Lower lobe of right lung (tissue), 2 donors: ENCODE measurements at regions not wholly inside any gene's neighbourhood (a gene's known extent, or its start where the extent isn't known, plus 50 kb on each side); places are given as distances from the start of the nearest gene placed in this dataset.

Source experiments
- ATAC-seq, 2 donors: fragments of 200-7000 bp; cut with Tn5 transposase; one replicate each; pipeline ENCODE4 v1.9.1; 2020 to 2022; ENCODE audit warnings: mild to moderate bottlenecking in 2 of 2, moderate library complexity in 2 of 2
- DNase-seq: peaks from one replicate; pipeline ENCODE4 v3.0.0-alpha.2; 2020
- H3K27ac ChIP-seq: fragments of 200-600 bp; one replicate; pipeline ENCODE4 v1.8.0; 2022
- H3K27me3 ChIP-seq: fragments of 200-600 bp; one replicate; pipeline ENCODE4 v1.8.0; 2022; ENCODE audit warnings: low read depth
- H3K36me3 ChIP-seq: fragments of 200-600 bp; one replicate; pipeline ENCODE4 v1.8.0; 2022; ENCODE audit warnings: mild to moderate bottlenecking
- H3K4me1 ChIP-seq: fragments of 200-600 bp; one replicate; pipeline ENCODE4 v1.8.0; 2022
- H3K4me3 ChIP-seq: fragments of 200-600 bp; one replicate; pipeline ENCODE4 v1.8.0; 2022; ENCODE audit warnings: mild to moderate bottlenecking
- H3K9me3 ChIP-seq: fragments of 200-600 bp; one replicate; pipeline ENCODE4 v1.8.0; 2022
- CTCF ChIP-seq: fragments of 200-600 bp; IDR thresholded peaks from one replicate; pipeline ENCODE4 v1.8.0; 2022; ENCODE audit warnings: antibody characterized with exemption, mild to moderate bottlenecking
- intact Hi-C: fragments of 100-400 bp; cut with DNase I; formaldehyde crosslinking; loops from one replicate; pipeline ENCODE4 v1.11.0; 2022
- donor health status: DM: no; HTN: yes; CAD: no; lungs with severe emphysema.

GRCh38 chr4:144565527-144566195 is 80.3 kb upstream of the HHIP start:
- Histone ChIP-seq H3K4me1 (no peaks in the 10 kb centered on the region), H3K36me3 (no peaks in the 10 kb centered on the region), H3K9me3 (no peaks in the 10 kb centered on the region), H3K27ac (no peak overlapping the region), H3K27me3 (no peaks in the 10 kb centered on the region), H3K4me3 (no peak overlapping the region)
- ATAC-seq: no peak
- no peak for TF ChIP-seq CTCF
- intact Hi-C loops: no loop called here
- DNase-seq: no peak

DNA sequence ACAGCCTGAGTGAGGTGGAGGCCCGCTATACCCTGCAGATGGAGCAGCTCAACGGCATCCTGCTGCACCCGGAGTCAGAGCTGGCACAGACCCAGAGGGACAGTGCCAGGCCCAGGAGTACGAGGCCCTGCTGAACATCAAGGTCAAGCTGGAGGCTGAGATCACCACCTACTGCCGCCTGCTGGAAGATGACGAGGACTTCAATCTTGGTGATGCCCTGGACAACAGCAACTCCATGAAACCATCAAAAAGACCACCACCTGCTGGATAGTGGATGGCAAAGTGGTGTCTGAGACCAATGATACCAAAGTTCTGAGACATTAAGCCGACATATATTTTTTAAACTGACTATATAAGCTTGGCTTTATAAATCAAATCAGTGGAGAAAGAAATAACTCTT is 73.3 kb upstream of the HHIP start:
- H3K4me1 ChIP-seq: no peaks in the 10 kb centered on the region
- no peaks in the 10 kb centered on the region for H3K36me3 ChIP-seq
- H3K9me3 ChIP-seq: no peaks in the 10 kb centered on the region
- H3K4me3 ChIP-seq: no peak overlapping the region
- intact Hi-C loops: no loop called here
- H3K27ac ChIP-seq: no peak overlapping the region
- DNase-seq (no peak), ATAC-seq (no peak)
- no peaks in the 10 kb centered on the region for H3K27me3 ChIP-seq
- TF ChIP-seq CTCF: no peak

GRCh38 chr4:144574000-144574399 is 72.0 kb upstream of the HHIP start:
- Histone ChIP-seq H3K4me1 (no peaks in the 10 kb centered on the region), H3K4me3 (no peak overlapping the region), H3K27ac (no peak overlapping the region), H3K36me3 (no peaks in the 10 kb centered on the region), H3K9me3 (no peaks in the 10 kb centered on the region), H3K27me3 (no peaks in the 10 kb centered on the region)
- ATAC-seq (no peak), DNase-seq (no peak)
- intact Hi-C loops: no loop called here
- TF ChIP-seq CTCF: no peak

DNA sequence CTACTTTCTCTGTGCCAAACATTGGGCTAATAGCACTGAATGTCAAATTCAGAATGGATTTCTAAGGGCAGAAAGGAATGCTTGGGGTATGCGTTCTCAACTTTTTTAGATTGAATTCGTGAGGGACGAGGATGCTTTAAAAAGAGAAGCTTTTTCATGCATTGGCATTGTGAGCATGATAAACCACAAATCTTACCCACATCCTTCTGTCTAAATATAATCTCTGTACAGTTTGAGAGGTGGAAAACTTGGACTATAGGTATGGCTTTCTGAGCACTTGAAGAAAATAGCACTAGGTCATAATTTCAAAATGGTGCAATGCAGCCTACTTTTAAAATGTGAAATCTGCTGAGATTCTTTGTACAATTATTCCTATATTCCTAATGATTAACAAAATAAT is 71.4 kb upstream of the HHIP start:
- no peak for DNase-seq
- intact Hi-C loops: no loop called here

GRCh38 chr4:144575181-144575580 is 70.8 kb upstream of the HHIP start:
- TF ChIP-seq CTCF: no peak
- no peak for DNase-seq
- Histone ChIP-seq H3K27me3 (no peaks in the 10 kb centered on the region), H3K4me1 (no peaks in the 10 kb centered on the region), H3K4me3 (no peak overlapping the region), H3K9me3 (no peaks in the 10 kb centered on the region), H3K27ac (no peak overlapping the region), H3K36me3 (no peaks in the 10 kb centered on the region)
- intact Hi-C loops: no loop called here
- ATAC-seq: peak; percentile 55 to 80

More for the DNA sequence above, 71.4 kb upstream of the HHIP start:
- ATAC-seq: no peak
- Histone ChIP-seq H3K9me3 (no peaks in the 10 kb centered on the region), H3K27ac (no peak overlapping the region), H3K36me3 (no peaks in the 10 kb centered on the region), H3K4me1 (no peaks in the 10 kb centered on the region), H3K27me3 (no peaks in the 10 kb centered on the region), H3K4me3 (no peak overlapping the region)
- no peak for TF ChIP-seq CTCF
